ENCODE measurements at regions not wholly inside any gene's neighbourhood (a gene's known extent, or its start where the extent isn't known, plus 50 kb on each side); places are given as distances from the start of the nearest gene placed in this dataset.

GRCh38 chr7:67413670-67414069 lies 417.0 kb downstream of the TYW1 start:
- ChIA-PET CTCF (no interaction called here), POLR2A (interaction anchor here (0.5 kb wide), 1 partner anchor 13 kb away, joined by 4 read pairs; no protein-coding TSS in a partner anchor)
- no peak for DNase-seq (ENCODE audit: extremely low spot score)
- TF ChIP-seq, protein P1, sequence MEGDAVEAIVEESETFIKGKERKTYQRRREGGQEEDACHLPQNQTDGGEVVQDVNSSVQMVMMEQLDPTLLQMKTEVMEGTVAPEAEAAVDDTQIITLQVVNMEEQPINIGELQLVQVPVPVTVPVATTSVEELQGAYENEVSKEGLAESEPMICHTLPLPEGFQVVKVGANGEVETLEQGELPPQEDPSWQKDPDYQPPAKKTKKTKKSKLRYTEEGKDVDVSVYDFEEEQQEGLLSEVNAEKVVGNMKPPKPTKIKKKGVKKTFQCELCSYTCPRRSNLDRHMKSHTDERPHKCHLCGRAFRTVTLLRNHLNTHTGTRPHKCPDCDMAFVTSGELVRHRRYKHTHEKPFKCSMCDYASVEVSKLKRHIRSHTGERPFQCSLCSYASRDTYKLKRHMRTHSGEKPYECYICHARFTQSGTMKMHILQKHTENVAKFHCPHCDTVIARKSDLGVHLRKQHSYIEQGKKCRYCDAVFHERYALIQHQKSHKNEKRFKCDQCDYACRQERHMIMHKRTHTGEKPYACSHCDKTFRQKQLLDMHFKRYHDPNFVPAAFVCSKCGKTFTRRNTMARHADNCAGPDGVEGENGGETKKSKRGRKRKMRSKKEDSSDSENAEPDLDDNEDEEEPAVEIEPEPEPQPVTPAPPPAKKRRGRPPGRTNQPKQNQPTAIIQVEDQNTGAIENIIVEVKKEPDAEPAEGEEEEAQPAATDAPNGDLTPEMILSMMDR (IDR thresholded peaks at IDR 0.05; ENCODE audit: control extremely low read depth, extremely low read depth, low read depth, missing control alignments): no peak

DNA sequence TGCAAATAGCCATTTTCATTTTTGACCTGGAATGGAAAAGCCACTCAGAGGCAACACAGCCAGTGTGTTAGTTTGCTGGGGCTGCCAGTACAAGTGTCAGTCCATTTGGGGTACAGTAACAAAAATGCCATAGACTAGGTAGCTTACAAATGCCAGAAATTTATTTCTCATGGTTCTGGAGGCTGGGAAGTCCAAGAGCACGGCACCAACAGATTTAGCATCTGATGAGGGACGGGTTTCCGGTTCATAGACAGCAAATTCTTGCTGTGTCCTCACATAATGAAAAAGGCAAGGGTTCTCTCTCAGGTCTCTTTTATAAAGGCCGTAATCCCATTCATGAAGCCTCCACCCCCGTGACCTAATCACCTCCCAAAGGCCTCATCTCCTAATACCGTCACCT lies 418.2 kb downstream of the TYW1 start:
- no peak for DNase-seq (ENCODE audit: extremely low spot score)
- TF ChIP-seq, protein P1 (IDR thresholded peaks at IDR 0.05; ENCODE audit: control extremely low read depth, extremely low read depth, low read depth, missing control alignments): no peak
- CTCF ChIA-PET: interaction anchor here (0.8 kb wide), 1 partner anchor 14 kb away, joined by 3 read pairs; no protein-coding TSS in a partner anchor
- POLR2A ChIA-PET: no interaction called here

GRCh38 chr7:67422601-67423000 lies 426.0 kb downstream of the TYW1 start:
- TF ChIP-seq, protein P1 (IDR thresholded peaks at IDR 0.05; ENCODE audit: control extremely low read depth, extremely low read depth, low read depth, missing control alignments): no peak
- DNase-seq (ENCODE audit: extremely low spot score): no peak
- ChIA-PET CTCF (no interaction called here), POLR2A (no interaction called here)

DNA sequence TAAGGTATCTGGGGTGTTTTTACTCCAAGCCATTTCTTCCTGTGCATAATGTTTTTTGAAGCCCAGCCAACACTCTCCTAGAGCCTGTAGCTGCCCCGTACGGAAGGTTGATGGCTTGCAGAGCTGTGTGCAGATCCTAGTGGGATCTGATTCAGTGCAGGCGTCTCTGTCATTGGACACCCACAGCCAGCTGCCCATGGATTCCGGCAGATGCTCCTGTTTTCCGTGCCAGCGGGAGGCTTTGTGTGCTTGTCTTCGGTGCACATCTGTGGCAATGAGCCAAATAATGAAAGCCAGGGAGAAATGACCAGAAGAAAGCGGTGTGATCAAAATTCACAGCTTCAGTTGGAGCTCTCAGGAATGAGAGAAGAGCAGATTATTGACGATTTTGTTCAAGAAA lies 426.4 kb downstream of the TYW1 start:
- CTCF ChIA-PET: no interaction called here
- POLR2A ChIA-PET: no interaction called here
- TF ChIP-seq, protein P1 (IDR thresholded peaks at IDR 0.05; ENCODE audit: control extremely low read depth, extremely low read depth, low read depth, missing control alignments): no peak
- no peak for DNase-seq (ENCODE audit: extremely low spot score)

DNA sequence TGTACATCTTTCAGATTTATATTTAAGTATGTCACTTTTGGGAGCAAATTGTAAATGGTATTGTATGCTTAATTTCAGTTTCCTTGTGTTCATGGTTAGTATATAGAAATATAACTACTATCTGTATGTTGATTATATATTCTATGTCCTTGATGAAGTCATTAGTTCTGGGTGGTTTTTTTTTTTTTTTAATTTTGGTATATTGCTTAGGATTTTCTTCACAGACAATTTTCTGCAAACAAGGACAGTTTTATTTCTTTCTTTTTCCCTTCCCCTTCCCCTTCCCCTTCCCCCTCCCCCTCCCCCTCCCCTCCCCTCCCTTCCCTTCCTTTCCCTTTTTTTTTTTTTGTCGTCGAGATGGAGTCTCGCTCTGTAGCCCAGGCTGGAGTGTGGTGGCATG lies 430.0 kb downstream of the TYW1 start:
- ChIA-PET CTCF (no interaction called here), POLR2A (no interaction called here)
- no peak for DNase-seq (ENCODE audit: extremely low spot score)
- TF ChIP-seq, protein P1 (IDR thresholded peaks at IDR 0.05; ENCODE audit: control extremely low read depth, extremely low read depth, low read depth, missing control alignments): no peak

GRCh38 chr7:67429735-67430134 lies 433.1 kb downstream of the TYW1 start:
- POLR2A ChIA-PET: no interaction called here
- DNase-seq (ENCODE audit: extremely low spot score): no peak
- TF ChIP-seq, protein P1 (IDR thresholded peaks at IDR 0.05; ENCODE audit: control extremely low read depth, extremely low read depth, low read depth, missing control alignments): no peak
- CTCF ChIA-PET: no interaction called here
